Activated T-cell treated with anti-CD3 and anti-CD28 coated beads, Interleukin-2, amount 50 U/mL, for 4 hours (primary cell): ENCODE measurements at regions not wholly inside any gene's neighbourhood (a gene's known extent, or its start where the extent isn't known, plus 50 kb on each side); places are given as distances from the start of the nearest gene placed in this dataset.

Experiments used
- ATAC-seq, 2 donors: fragments of 200-7000 bp; cut with Tn5 transposase; one replicate each; pipeline ENCODE4 v1.10.0; 2021
- DNase-seq: peaks from one replicate; pipeline ENCODE4 v3.0.0-alpha.2; 2020
- H3K27me3 Mint-ChIP-seq: one replicate; pipeline ENCODE4 v1.8.0; 2021; ENCODE audit warnings: low read depth, mixed read lengths
- H3K36me3 Mint-ChIP-seq: one replicate; pipeline ENCODE4 v1.8.0; 2022; ENCODE audit warnings: mixed read lengths; ENCODE audit not compliant: insufficient read depth
- H3K4me1 Mint-ChIP-seq: one replicate; pipeline ENCODE4 v1.8.0; 2021; ENCODE audit warnings: low read depth, mixed read lengths
- H3K4me3 Mint-ChIP-seq: one replicate; pipeline ENCODE4 v1.8.0; 2021; ENCODE audit warnings: mild to moderate bottlenecking, moderate library complexity, mixed read lengths
- H3K9me3 Mint-ChIP-seq: one replicate; pipeline ENCODE4 v1.8.0; 2021; ENCODE audit warnings: mixed read lengths

GRCh38 chr7:153423210-153423590 lies 629.0 kb upstream of the DPP6 start:
- no peak overlapping the region for H3K4me3 Mint-ChIP-seq
- no peaks in the 10 kb centered on the region for H3K36me3 Mint-ChIP-seq
- peaks cover 5% of the 10 kb centered on the region for H3K9me3 Mint-ChIP-seq
- ATAC-seq (no peak), DNase-seq (no peak)
- no peaks in the 10 kb centered on the region for H3K27me3 Mint-ChIP-seq
- H3K4me1 Mint-ChIP-seq: no peaks in the 10 kb centered on the region

GRCh38 chr7:153430931-153431330 lies 621.3 kb upstream of the DPP6 start:
- H3K27me3 Mint-ChIP-seq: no peaks in the 10 kb centered on the region
- no peak overlapping the region for H3K4me3 Mint-ChIP-seq
- DNase-seq: no peak
- ATAC-seq: no peak
- H3K9me3 Mint-ChIP-seq: peaks cover 13% of the 10 kb centered on the region
- no peaks in the 10 kb centered on the region for H3K36me3 Mint-ChIP-seq
- no peaks in the 10 kb centered on the region for H3K4me1 Mint-ChIP-seq

DNA sequence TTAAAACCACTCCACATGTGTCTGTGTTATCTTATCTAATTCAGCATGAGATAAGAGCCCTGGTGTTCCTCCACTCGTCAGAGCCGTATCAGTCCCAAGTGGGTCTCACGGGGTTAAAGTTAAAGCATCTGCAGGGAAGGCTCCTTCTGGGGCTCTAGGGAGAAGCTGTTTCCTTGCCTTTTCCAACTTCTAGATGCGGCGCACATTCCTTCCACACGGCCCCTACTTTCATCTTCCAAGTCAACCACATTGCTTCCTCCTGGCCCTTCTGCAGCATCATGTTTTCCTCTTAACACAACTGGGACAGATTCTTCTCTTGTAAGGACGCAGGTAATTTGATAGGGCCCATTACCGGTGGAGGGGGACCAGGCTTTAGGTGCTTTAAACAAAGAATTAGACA lies 620.1 kb upstream of the DPP6 start:
- Mint-ChIP-seq H3K27me3 (no peaks in the 10 kb centered on the region), H3K36me3 (no peaks in the 10 kb centered on the region), H3K4me1 (no peaks in the 10 kb centered on the region), H3K9me3 (peaks cover 17% of the 10 kb centered on the region), H3K4me3 (no peak overlapping the region)
- no peak for DNase-seq
- ATAC-seq: no peak

GRCh38 chr7:153433223-153433622 lies 619.0 kb upstream of the DPP6 start:
- H3K36me3 Mint-ChIP-seq: no peaks in the 10 kb centered on the region
- H3K4me1 Mint-ChIP-seq: no peaks in the 10 kb centered on the region
- no peak overlapping the region for H3K4me3 Mint-ChIP-seq
- ATAC-seq (no peak), DNase-seq (no peak)
- H3K9me3 Mint-ChIP-seq: peaks cover 12% of the 10 kb centered on the region
- H3K27me3 Mint-ChIP-seq: no peaks in the 10 kb centered on the region

DNA sequence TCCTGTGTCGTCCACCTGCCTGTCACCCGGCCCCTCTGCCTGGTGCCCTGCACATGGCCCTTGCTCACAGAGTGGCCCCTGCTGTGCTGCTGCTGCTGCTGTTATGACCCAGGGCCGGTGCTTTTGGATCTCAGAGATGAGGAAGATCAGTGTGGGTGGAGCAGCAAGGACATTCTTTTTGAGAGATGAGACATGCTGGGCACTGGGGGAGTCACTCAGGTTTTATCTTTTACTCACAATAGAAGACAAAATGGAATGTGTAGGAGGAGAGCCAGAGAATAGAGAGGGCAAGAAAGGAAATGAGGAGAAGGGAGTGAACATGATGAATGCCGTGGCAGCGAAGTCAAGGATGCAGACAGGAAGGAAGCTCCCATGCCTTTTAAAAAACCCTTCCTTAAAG lies 611.5 kb upstream of the DPP6 start:
- Mint-ChIP-seq H3K9me3 (peaks cover 4% of the 10 kb centered on the region), H3K36me3 (no peaks in the 10 kb centered on the region), H3K4me3 (no peak overlapping the region), H3K27me3 (no peaks in the 10 kb centered on the region), H3K4me1 (no peaks in the 10 kb centered on the region)
- ATAC-seq: no peak
- DNase-seq: no peak

GRCh38 chr7:153443032-153443701 lies 609.0 kb upstream of the DPP6 start:
- no peaks in the 10 kb centered on the region for H3K9me3 Mint-ChIP-seq
- no peaks in the 10 kb centered on the region for H3K4me1 Mint-ChIP-seq
- H3K4me3 Mint-ChIP-seq: no peak overlapping the region
- DNase-seq (no peak), ATAC-seq (no peak)
- H3K36me3 Mint-ChIP-seq: no peaks in the 10 kb centered on the region
- H3K27me3 Mint-ChIP-seq: no peaks in the 10 kb centered on the region

- H3K27me3 Mint-ChIP-seq: no peaks in the 10 kb centered on the region
- no peak for ATAC-seq
These were observed 607.6 kb upstream of the DPP6 start for GRCh38 chr7:153444641-153445040.

GRCh38 chr7:153445641-153446040 lies 606.6 kb upstream of the DPP6 start:
- Mint-ChIP-seq H3K27me3 (no peaks in the 10 kb centered on the region), H3K4me3 (no peak overlapping the region), H3K36me3 (no peaks in the 10 kb centered on the region), H3K4me1 (no peaks in the 10 kb centered on the region), H3K9me3 (no peaks in the 10 kb centered on the region)
- ATAC-seq (no peak), DNase-seq (no peak)

More at GRCh38 chr7:153444641-153445040, 607.6 kb upstream of the DPP6 start:
- H3K4me3 Mint-ChIP-seq: no peak overlapping the region
- H3K9me3 Mint-ChIP-seq: no peaks in the 10 kb centered on the region
- no peak for DNase-seq
- H3K36me3 Mint-ChIP-seq: no peaks in the 10 kb centered on the region
- H3K4me1 Mint-ChIP-seq: no peaks in the 10 kb centered on the region

GRCh38 chr7:153446490-153446889 lies 605.7 kb upstream of the DPP6 start:
- DNase-seq (no peak), ATAC-seq (no peak)
- Mint-ChIP-seq H3K9me3 (no peaks in the 10 kb centered on the region), H3K27me3 (no peaks in the 10 kb centered on the region), H3K36me3 (no peaks in the 10 kb centered on the region), H3K4me3 (no peak overlapping the region), H3K4me1 (no peaks in the 10 kb centered on the region)

DNA sequence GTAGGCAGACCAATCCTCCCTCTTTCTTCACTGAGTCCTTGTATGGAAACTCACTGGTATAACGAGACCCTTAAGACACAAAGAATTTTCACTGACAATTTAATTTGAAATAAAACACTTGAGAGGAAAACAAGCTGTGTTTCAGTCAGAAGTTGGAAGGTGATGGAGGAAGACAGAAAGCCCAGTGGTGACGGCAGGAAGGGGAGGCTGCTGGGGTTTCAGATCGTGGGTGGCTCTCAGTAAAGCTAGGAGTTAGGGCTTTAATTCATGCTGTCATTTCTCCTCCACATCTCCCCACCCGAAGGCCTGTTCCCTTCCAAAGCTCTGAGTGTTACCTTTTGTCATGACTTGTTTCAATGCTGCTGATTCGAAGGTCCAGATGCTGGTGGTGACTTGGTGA lies 605.2 kb upstream of the DPP6 start:
- Mint-ChIP-seq H3K4me1 (no peaks in the 10 kb centered on the region), H3K4me3 (no peak overlapping the region), H3K27me3 (no peaks in the 10 kb centered on the region), H3K36me3 (no peaks in the 10 kb centered on the region), H3K9me3 (peaks cover 3% of the 10 kb centered on the region)
- DNase-seq (no peak), ATAC-seq (no peak)

DNA sequence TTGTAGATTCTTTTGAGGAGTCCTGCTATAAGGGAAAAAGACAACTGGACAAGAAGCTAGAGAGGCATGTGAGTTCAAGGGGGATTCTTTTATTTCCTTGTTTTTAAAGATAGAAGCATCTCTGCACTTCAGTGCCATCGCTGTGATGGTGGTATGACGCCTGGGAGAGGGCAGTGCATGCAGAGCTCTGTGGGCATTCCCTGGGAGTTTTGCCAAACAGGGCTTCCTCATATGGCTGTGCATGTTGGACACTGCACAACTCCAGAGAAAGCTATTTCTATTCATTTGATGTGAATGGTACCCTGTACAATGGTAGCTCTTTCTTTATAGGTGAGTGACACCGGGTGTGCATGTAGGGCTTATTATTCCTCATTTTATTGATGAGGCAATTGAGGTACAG lies 599.5 kb upstream of the DPP6 start:
- peaks cover 7% of the 10 kb centered on the region for H3K9me3 Mint-ChIP-seq
- no peaks in the 10 kb centered on the region for H3K36me3 Mint-ChIP-seq
- DNase-seq (no peak), ATAC-seq (no peak)
- H3K4me3 Mint-ChIP-seq: no peak overlapping the region
- no peaks in the 10 kb centered on the region for H3K4me1 Mint-ChIP-seq
- H3K27me3 Mint-ChIP-seq: no peaks in the 10 kb centered on the region

DNA sequence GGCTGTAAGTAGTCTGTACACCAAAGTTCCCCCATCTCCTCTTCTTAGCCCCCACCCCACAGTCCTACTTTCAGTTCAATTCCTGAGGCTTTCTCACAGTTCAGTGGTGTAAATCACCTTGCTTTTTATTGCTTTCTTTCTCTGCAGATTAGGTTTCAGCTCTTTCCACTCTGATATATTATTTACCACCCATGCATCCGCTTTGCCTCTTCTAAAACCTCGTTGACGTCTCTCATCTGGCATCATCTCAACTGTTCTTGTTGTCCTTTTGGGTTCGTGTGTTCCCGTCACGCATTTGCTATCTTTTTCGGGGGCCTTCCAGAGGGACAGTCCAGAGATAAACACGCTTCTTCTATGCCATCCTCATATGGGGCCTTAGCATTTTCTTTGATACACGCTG lies 597.9 kb upstream of the DPP6 start:
- DNase-seq: no peak
- Mint-ChIP-seq H3K4me1 (no peaks in the 10 kb centered on the region), H3K27me3 (peaks cover 3% of the 10 kb centered on the region), H3K4me3 (no peak overlapping the region), H3K36me3 (no peaks in the 10 kb centered on the region), H3K9me3 (peaks cover 7% of the 10 kb centered on the region)
- ATAC-seq: no peak

DNA sequence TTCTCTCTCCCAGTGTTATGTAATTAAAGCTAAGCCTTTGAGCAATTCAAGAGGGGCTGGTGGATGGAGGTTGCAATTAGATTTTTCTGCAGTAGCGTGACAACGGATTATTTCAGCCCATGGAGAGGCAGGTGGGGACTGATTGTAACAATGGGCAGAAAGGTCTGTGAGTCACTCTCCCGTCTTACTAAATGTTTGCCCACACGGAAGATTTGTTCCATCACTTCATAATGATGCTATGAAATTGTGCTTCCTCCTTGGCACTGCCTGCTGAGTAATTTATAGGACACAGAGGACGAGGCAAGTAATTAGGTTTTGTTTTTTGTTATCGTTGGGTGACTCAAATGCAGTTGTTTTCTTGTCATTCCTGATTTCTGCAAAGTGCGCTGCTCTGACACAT lies 594.5 kb upstream of the DPP6 start:
- no peaks in the 10 kb centered on the region for H3K36me3 Mint-ChIP-seq
- ATAC-seq (no peak), DNase-seq (no peak)
- H3K27me3 Mint-ChIP-seq: peaks cover 3% of the 10 kb centered on the region
- no peak overlapping the region for H3K4me3 Mint-ChIP-seq
- peaks cover 11% of the 10 kb centered on the region for H3K9me3 Mint-ChIP-seq
- H3K4me1 Mint-ChIP-seq: no peaks in the 10 kb centered on the region

GRCh38 chr7:153470004-153470671 lies 582.1 kb upstream of the DPP6 start:
- H3K36me3 Mint-ChIP-seq: no peaks in the 10 kb centered on the region

GRCh38 chr7:153472516-153472915 lies 579.7 kb upstream of the DPP6 start:
- Mint-ChIP-seq H3K4me1 (no peaks in the 10 kb centered on the region), H3K9me3 (peaks cover 3% of the 10 kb centered on the region), H3K4me3 (no peak overlapping the region), H3K36me3 (no peaks in the 10 kb centered on the region), H3K27me3 (no peaks in the 10 kb centered on the region)
- ATAC-seq: no peak
- no peak for DNase-seq

More at GRCh38 chr7:153470004-153470671, 582.1 kb upstream of the DPP6 start:
- H3K4me3 Mint-ChIP-seq: no peak overlapping the region
- ATAC-seq (no peak), DNase-seq (no peak)
- H3K27me3 Mint-ChIP-seq: no peaks in the 10 kb centered on the region
- peaks cover 3% of the 10 kb centered on the region for H3K9me3 Mint-ChIP-seq
- H3K4me1 Mint-ChIP-seq: no peaks in the 10 kb centered on the region
